LoVo (cell line): ENCODE measurements at regions not wholly inside any gene's neighbourhood (a gene's known extent, or its start where the extent isn't known, plus 50 kb on each side); places are given as distances from the start of the nearest gene placed in this dataset.
"Not testable (repeated sequence)": the region's sequence is repeated elsewhere in the genome, so short reads cannot be mapped to it uniquely, and the experiment has no call there.

ENCODE experiments used
- DNase-seq: peaks from one replicate; pipeline ENCODE4 v3.0.0-alpha.2; 2016; ENCODE audit warnings: low spot score

DNA sequence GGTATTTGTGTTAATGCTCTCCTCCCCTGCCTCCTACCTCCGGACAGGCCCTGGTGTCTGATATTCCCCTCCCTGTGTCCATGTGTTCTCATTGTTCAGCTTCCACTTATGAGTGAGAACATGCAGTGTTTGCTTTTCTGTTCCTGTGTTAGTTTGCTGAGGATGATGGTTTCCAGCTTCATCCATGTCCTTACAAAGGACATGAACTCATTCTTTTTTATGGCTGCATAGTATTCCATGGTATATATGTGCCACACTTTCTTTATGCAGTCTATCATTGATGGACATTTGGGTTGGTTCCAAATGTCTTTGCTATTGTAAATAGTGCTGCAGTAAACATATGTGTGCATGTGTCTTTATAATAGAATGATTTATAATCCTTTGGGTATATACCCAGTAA lies 105.2 kb upstream of the SNX2 start:
- DNase-seq = not testable (repeated sequence)

DNA sequence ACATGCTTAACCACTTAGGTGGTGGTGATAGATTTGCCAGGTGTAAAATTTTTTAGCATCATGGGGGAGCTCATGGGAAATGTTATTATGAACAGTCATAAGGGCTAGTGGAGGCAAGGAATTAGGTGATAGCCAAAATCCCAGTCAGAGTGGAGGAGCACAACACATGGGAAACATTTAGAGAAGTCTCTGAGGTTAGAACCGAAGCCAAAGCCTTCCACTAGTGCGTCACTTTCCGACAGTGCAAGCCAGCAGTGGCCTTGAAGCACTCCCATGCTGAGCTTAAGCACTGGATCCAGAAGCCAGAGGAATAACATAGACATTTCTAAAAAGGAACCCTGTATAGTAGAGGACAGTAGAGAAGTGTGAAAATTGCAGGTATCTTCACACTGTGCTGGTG lies 101.5 kb upstream of the SNX2 start:
- no peak for DNase-seq

DNA sequence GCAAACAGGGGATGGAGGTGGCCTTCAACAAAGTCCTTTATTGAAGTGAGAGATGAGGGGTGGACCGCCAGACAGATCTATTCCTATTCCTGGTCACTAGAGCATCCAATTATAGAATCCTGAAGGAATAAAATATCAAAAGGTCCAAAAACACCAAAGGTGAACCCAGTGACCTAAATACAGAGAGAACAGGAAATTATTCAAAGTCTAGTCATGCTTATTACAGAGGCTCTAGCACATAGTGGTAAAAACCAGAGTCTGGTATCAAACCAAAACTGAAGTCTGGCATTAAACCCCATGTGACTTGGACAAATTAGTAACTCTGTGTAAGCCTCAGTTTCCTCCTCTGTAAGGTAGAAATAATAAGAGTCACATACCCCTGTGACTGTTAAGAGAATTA lies 100.5 kb upstream of the SNX2 start:
- DNase-seq = no peak

DNA sequence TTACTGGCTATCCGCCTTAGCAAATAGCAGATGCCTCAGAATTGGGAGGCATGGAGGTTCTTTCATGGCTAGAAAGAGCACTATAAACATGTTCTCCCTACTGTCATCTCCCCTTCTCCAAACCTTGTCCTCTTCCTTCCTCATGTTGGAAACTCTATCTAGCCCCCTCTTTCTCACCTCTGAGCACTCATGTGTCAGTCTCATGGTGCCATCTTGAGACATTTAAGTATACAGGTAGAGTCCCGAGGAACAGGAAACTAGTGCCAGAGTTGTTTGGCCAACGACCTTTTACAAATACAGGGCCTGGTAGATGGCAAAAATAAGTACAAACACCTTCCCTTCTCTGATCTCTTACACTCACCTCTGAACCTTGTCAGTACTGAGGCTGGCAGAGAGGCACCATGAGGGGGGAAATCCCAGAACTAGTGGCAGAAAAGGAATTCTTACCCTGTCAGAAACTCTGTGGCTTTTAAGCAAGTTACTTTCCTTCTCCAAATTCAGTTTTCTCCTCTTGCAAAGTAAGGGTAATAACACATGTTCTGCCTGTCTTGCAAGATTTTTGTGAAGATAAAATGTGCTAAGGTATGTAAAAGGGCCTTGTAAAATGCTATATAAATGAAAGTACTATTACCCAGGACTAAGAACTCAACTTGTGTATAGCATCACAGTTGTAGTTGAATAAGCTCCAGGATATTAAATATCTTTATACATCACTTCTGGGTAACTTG lies 94.1 kb upstream of the SNX2 start:
- no peak for DNase-seq

DNA sequence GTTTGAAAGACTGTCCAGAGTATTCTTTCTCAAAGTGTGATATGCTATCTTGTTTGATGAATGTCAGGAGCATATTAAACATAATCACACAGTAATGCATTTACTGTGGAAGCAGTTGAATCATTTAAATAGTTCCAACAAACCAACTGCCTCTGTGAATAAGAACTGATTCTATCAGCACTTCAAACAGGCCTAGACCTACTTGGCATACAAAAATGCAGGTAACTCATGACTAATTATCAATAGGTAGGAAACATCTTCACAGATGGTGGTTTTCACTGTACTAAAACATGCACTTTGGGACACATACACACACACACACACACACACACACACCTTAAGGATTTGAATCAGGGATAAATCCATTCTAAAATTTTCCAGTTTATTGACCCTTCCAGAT lies 91.2 kb upstream of the SNX2 start:
- no peak for DNase-seq

DNA sequence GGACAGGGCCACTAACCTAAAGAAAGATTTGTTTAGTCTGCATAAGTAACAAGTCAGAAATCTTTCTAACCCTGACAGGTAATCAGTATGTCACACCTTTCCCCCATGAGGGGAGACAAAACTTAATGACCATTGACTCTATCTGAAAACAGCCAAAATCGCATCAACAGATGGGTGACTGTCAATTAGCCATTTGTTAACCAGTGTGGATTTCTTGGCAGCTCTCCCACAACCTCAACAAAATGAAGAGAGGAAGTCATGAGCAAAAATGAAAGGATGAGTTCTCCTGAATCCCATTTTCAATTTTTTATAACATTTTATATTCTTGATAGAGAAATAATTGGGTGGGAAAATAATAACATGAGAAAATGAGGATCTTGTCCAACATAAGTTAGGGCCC lies 84.6 kb upstream of the SNX2 start:
- no peak for DNase-seq

DNA sequence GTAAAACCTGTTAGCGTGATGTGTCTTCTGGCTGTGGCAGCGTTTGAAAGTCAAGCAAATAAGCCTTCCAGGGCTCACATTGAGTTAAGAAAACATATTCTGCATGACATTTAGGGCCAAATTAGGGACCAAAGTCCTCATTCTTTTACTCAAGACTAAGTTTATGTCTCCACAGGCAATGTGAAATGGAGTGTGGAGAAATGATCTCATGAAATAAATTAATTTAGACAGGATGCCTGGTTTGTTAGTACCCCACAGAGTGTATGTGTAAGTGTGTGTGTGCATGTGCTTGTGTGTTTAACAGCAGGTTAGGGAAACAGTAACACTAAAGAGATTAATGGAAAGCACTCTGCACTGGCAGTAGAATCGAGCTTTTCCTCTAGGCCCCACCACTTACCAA lies 82.9 kb upstream of the SNX2 start:
- DNase-seq = no peak

DNA sequence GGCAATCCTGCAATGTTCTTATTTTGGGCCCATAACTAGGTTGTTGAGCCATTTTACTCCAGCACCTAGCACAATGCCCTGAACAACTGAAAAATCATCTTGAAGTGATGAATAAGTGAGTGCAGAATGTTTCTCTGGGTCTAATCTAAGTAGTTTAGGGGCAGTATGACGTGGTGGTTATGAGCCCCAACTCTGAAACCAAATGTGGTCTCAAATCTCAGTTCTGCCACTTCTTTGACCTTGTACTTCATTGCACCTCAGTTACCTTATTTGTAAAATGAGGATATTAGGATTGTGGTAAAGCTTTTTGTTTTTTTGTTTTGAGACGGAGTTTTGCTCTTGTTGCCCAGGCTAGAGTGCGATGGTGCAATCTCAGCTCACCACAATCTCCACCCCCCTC lies 80.9 kb upstream of the SNX2 start:
- DNase-seq = no peak

DNA sequence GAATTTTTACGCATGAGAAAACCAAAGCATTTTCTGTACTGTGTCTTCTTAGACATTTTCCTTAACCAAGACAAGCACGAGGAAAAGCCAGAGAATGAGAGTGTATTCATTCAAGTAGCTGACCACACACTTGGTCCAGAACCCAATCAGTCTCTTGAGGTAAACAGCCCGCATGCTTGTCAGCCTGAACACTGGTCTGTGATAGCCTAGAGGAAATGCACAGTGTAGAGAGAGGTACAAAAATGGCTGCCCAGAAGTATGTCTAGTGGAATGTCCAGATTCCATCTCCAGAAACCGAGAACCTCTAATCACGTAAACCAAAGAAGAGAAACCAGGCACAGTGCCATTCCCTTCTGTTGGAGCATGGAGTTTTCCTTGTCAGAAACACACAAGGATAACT lies 80.0 kb upstream of the SNX2 start:
- DNase-seq = no peak

DNA sequence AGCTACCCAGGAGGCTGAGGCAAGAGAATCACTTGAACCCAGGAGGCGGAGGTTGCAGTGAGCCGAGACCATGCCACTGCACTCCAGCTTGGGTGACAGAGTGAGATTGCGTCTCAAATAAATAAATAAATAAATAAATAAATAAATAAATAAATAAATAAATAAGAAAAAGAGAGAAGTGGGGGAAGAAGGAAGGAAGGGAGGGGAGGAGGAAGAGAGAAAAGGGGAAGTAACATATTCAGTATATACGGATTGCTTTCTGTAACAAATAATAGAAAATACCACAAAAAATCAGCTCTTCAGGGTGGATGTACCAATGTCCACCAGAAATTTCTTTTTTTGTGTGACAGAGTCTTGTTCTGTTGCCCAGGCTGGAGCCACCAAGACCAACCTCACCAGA lies 78.1 kb upstream of the SNX2 start:
- DNase-seq = not testable (repeated sequence)

DNA sequence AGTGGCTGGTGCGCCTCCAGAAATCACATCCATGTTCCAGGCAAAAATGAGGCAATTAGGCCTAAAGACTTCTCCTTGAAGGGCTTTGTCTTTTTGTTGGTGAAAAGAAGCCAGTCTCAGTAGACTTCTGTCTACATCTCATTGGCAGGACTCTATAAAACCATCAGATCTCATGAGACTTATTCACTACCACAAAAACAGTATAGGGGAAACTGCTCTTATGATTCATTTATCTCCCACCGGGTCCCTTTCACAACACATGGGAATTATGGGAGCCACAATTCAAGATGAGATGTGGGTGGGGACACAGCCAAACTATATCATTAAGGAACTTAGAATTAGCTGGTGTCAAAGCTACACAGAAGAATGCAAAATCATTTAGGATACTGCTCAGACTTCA lies 77.7 kb upstream of the SNX2 start:
- no peak for DNase-seq

DNA sequence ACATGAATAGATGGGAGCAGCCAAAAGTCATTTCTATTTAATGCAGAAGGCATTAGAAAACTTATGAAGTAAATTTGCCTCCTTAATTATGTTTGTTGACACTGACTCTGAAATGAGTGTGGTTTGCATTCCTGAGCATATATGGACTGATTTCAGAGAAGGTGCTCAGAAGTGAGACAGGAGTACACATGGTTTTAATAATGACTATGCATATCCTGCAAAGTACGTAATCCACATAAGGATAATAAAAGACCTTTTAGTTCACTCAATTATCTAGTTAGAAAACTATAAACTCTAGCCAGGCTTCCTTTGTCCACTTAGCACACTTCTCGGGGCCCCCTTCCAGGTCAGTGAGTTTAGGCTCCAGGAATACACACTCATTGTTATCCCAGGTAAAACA lies 75.7 kb upstream of the SNX2 start:
- no peak for DNase-seq

DNA sequence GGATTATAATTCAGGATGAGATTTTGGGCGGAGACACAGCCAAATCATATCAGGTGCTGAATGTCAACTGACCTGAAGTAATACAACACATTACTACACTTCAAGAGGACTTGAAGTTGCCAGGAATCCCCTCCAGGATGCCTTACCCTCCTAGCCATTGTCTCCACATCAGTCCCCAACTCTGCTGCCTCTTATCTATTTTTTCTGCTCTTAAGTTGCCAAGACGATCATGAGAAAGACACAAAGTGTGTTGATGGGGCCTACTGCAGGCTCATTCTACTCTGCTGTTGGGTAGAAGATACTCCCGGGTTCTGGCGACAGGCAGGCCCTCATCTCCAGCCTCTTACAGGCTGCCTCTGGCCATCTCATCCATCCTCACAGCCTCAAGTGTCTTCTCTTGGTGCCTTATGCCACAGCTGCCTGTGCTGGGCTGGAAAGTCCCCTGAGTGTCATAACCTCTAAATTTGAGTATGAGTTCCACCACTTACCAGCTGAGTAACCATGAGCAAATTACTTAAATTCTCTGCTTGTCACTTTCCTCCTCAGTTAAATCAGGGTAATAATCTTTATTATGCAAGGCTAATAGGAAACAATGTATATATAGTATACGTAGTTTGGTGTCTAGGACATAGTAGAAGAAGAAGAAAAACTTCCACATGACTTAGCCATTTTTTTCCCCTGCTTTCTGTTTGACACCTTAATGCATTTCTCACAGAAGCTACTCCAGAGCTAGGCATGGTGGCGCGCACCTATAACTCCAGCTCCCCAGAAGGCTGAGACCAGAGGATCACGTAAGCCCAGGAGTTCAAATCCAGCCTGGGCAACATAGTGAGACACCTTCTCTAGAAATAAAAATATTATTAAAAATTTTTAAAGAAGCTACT lies 73.0 kb upstream of the SNX2 start:
- DNase-seq = no peak

DNA sequence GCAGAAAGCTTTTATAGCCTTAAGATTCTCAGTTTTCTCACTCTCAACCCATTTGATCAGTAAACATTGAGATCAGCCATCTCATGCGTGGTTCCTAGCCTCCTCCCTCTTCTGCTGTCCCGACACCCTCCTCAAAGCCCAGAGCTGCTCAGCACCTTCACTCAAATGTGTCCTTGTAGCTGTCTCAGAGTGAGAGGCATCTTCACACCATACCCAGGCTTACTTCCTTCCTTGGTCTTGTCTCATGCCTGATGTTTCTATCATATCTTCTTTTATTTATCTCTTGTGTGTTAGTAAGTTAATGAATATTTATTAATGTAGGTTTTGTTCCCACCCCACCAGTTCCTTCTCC lies 72.4 kb upstream of the SNX2 start:
- DNase-seq = no peak

DNA sequence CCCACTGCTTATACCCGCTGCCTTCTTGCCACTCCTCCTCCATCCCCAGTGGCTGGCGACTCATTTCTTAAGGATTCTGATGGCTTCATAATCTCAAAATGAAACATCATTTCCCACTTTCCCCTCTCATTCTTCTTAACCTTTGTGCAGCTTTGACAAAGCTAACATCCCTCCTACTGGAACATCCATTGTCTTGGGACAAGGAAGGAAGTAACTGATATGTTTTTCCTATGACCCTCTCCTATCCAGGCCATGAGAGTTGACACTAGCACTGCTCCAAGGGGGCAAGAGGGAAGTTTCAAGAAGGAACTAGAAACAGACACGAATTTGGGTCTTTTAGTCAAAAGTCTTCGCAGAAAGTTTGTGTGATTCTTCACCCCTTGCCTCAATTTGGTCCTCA lies 71.7 kb upstream of the SNX2 start:
- DNase-seq = no peak

DNA sequence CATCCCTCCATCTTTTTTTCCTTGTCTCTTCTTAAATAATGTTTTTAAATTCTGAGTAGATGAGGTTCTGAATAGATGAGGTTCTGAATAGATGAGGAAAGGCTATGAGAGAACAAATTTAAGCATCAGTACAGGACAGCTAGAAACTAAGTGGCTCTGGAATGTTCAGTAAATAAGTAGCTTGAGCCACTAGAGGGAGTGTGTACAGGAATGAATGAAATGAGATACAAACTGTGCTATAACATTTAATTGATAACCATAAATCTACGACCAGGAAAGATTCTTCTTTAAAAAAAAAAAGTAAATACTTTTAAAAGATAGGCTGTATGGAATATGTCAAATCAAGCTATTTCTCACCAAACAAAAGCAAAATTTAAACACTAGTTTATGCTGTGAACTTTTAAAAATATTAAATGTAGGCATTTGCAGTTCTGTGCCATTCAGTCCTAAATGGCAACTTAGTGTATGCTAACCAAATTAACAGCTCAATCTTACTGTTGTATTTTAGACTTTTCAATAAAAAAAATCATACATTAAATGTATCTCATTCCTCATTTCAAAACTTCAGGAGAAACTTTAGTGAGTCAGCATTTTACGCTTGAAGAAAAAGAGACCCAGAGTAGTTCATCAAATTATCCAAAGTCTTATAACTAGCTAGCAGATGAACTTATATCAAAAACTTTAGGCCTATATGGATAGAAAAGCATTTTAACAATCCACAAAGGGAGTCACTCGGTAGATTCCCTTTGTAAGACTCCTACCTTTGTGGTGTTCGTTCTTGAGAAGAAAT lies 70.4 kb upstream of the SNX2 start:
- DNase-seq = peak; percentile 51

DNA sequence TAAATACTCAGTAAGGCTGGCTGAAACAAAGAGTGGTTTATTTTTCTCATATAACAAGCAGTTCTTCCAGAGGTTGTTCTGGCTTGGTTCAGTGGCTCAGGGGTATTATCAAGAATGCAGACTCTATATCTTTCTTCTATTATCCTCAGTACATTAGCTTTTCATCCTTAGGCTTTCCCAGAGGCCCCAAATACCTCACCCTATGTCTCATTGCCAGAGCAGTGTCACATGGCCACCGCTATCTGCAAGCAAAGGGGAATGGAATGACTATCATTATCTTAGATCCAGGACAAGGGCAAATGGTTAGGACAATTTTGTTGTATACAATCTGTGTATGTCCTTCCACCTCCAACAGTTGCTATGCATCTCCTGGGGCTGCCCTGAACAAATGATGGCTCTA lies 69.0 kb upstream of the SNX2 start:
- DNase-seq = no peak

DNA sequence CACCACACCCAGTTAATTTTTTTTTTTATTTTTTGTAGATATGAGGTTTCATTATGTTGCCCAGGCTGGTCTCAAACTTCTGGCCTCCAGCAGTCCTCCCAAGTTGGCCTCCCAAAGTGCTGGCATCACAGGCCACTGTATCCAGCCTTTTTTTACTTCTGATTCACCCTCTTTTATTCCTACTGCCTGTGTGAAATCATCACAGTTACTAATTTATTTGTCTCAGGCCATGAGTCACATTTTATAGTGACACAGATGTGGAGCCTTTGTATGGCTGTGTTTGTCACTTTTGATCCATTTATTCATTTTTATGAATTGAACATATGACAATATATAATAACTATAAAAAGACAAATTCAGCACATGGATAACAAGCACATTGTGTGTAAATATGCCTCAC lies 67.1 kb upstream of the SNX2 start:
- no peak for DNase-seq

DNA sequence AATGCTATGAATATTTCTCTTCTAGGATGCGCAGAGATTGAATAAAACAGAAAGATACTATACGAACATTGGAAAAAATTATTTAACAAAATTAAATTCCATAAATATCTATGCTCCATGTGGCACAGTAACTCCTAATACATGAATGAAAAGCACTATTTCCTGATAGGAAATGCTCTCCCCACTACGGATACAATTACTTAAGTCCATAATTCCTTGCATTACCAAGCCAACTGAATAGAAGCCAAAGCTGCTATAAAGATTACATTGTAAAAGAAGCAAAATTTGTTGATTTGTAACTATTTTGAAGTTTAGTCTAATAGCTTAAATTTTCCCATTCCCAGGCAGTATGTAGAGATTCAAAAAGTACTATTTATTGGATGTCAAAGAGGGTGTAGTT lies 61.8 kb upstream of the SNX2 start:
- no peak for DNase-seq

DNA sequence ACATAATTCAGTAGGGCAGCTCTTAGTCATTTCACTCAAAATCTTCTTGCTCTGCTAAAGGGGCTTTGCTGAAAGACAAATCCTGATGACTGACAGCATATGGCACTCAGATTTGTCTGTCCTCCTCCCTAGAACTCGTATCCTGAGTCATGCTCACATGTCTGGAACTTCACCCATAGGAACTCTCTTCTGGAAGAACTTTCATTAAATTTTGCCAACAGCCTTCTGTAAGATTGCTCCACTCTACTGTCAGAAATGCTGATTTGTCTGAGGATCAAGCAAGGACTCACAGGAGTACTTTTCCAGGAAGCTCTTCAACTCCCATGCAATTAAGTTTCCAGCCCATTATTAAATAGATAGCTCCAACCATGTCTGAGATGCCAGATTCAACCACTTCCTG lies 59.8 kb upstream of the SNX2 start:
- no peak for DNase-seq

DNA sequence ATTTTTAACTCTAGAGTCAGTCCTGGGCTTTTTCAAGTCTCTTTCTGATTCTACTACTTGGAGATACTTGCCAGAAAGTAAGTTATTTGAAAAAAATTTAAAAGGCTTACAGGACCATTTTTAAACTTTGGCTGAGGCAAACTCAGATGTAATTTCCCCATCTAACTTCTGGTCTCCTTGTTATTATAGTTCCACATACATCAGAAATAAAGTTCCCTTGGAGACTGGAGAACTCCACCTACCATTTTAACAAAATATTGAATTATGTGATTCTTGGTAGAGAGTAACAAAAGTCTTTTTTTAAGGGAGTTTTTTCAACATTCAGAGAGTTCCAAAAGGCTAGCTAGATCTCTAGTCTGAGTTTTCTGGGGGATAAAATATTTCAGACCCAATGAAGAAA lies 56.3 kb upstream of the SNX2 start:
- no peak for DNase-seq

DNA sequence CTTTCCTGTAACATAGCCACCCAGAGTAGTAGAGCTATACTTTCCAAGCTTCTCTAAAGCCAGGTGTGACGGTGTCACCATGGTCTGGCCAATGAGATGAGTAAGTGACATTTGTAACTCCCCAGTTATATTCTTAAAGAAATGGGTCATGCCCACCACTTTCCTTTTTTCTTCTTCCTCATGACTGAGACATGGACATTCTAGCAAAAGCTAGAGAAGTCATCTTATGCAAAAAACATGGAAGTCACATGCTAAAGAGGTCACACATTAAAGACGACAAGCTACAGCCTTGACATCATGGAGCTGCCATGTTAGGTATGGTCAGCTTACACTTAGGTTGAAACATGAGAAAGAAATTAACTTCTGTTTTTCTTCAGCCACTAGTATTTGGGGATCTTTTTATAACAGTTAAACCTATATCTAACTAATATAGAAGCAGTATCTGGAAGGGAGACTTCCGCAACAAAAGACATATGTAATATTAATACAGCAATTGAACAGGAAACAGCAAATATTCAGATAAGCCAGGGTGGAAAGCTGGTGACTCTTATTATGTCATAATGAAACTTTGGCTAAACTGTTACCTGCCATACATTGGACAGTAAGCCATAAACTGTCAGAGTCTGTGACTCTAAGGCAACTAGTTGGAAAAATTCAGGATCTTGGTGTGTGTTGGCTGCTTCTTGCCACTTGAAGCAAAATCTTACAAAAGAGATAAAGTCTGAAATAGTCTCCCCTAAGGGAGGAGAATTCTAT lies 54.7 kb upstream of the SNX2 start:
- no peak for DNase-seq
